Activated CD4-positive, alpha-beta memory T cell treated with anti-CD3 and anti-CD28 coated beads, Interleukin-2, amount 10 ng/mL, durations not matched to agents 7 days and 5 days (primary cell): ENCODE measurements at regions not wholly inside any gene's neighbourhood (a gene's known extent, or its start where the extent isn't known, plus 50 kb on each side); places are given as distances from the start of the nearest gene placed in this dataset.

Experiments
- CTCF ChIA-PET: fragments of 350-600 bp; sonication (Branson Sonifier 250); formaldehyde crosslinking; loops from one replicate; lab custom pipeline; 2021; ENCODE audit warnings: antibody characterized with exemption, inconsistent platforms; lab: Charles Lee
- POLR2A ChIA-PET: fragments of 350-600 bp; sonication (Branson Sonifier 250); formaldehyde crosslinking; loops from one replicate; lab custom pipeline; 2021; ENCODE audit warnings: antibody characterized with exemption; lab: Charles Lee
- DNase-seq: peaks from one replicate; pipeline ENCODE4 v3.0.0-alpha.2; 2020
- H3K27ac Mint-ChIP-seq: one replicate; pipeline ENCODE4 v1.8.0; 2021; ENCODE audit warnings: mild to moderate bottlenecking, mixed read lengths
- H3K27me3 Mint-ChIP-seq: one replicate; pipeline ENCODE4 v1.8.0; 2021; ENCODE audit warnings: mixed read lengths
- H3K36me3 Mint-ChIP-seq: one replicate; pipeline ENCODE4 v1.8.0; 2021; ENCODE audit warnings: low read depth, mixed read lengths
- H3K4me1 Mint-ChIP-seq: one replicate; pipeline ENCODE4 v1.8.0; 2021; ENCODE audit warnings: mixed read lengths
- H3K4me3 Mint-ChIP-seq: one replicate; pipeline ENCODE4 v1.8.0; 2021; ENCODE audit warnings: mild to moderate bottlenecking, mixed read lengths
- H3K9me3 Mint-ChIP-seq: one replicate; pipeline ENCODE4 v1.8.0; 2021; ENCODE audit warnings: mixed read lengths

GRCh38 chr12:41799671-41800070, 345.0 kb downstream of the GXYLT1 start:
- H3K4me3 Mint-ChIP-seq = no peak overlapping the region
- H3K36me3 Mint-ChIP-seq = no peaks in the 10 kb centered on the region
- H3K9me3 Mint-ChIP-seq = no peaks in the 10 kb centered on the region
- ChIA-PET POLR2A (no interaction called here), CTCF (no interaction called here)
- no peak for DNase-seq
- no peaks in the 10 kb centered on the region for H3K4me1 Mint-ChIP-seq
- no peak overlapping the region for H3K27ac Mint-ChIP-seq
- no peaks in the 10 kb centered on the region for H3K27me3 Mint-ChIP-seq

- DNase-seq = no peak
- H3K36me3 Mint-ChIP-seq = no peaks in the 10 kb centered on the region
- no peaks in the 10 kb centered on the region for H3K4me1 Mint-ChIP-seq
- no peaks in the 10 kb centered on the region for H3K27me3 Mint-ChIP-seq
- ChIA-PET CTCF (no interaction called here), POLR2A (no interaction called here)
- H3K4me3 Mint-ChIP-seq = no peak overlapping the region
- H3K9me3 Mint-ChIP-seq = peaks cover 4% of the 10 kb centered on the region
- no peak overlapping the region for H3K27ac Mint-ChIP-seq
Observed at GRCh38 chr12:41795910-41796309, 348.8 kb downstream of the GXYLT1 start.

GRCh38 chr12:41795051-41795600, 349.5 kb downstream of the GXYLT1 start:
- ChIA-PET POLR2A (no interaction called here), CTCF (no interaction called here)
- Mint-ChIP-seq H3K27ac (no peak overlapping the region), H3K36me3 (no peaks in the 10 kb centered on the region), H3K9me3 (peaks cover 7% of the 10 kb centered on the region), H3K27me3 (no peaks in the 10 kb centered on the region), H3K4me3 (no peak overlapping the region), H3K4me1 (no peaks in the 10 kb centered on the region)
- no peak for DNase-seq

- Mint-ChIP-seq H3K27ac (no peak overlapping the region), H3K36me3 (no peaks in the 10 kb centered on the region), H3K4me3 (no peak overlapping the region), H3K4me1 (no peaks in the 10 kb centered on the region), H3K9me3 (peaks cover 7% of the 10 kb centered on the region), H3K27me3 (no peaks in the 10 kb centered on the region)
- DNase-seq = no peak
- ChIA-PET CTCF (no interaction called here), POLR2A (no interaction called here)
Observed at GRCh38 chr12:41794336-41794735, 350.3 kb downstream of the GXYLT1 start.

- ChIA-PET CTCF (no interaction called here), POLR2A (no interaction called here)
- H3K9me3 Mint-ChIP-seq = no peaks in the 10 kb centered on the region
- H3K4me1 Mint-ChIP-seq = no peaks in the 10 kb centered on the region
- no peak for DNase-seq
- H3K27ac Mint-ChIP-seq = no peak overlapping the region
- H3K36me3 Mint-ChIP-seq = no peaks in the 10 kb centered on the region
- H3K27me3 Mint-ChIP-seq = no peaks in the 10 kb centered on the region
- no peak overlapping the region for H3K4me3 Mint-ChIP-seq
Observed at GRCh38 chr12:41784957-41785356, 359.7 kb downstream of the GXYLT1 start.

GRCh38 chr12:41778934-41779333, 365.7 kb downstream of the GXYLT1 start:
- CTCF ChIA-PET = no interaction called here
- POLR2A ChIA-PET = no interaction called here
- H3K4me3 Mint-ChIP-seq = no peak overlapping the region

GRCh38 chr12:41777064-41777790, 367.4 kb downstream of the GXYLT1 start:
- Mint-ChIP-seq H3K4me1 (no peaks in the 10 kb centered on the region), H3K27me3 (no peaks in the 10 kb centered on the region), H3K27ac (no peak overlapping the region), H3K4me3 (no peak overlapping the region), H3K9me3 (no peaks in the 10 kb centered on the region), H3K36me3 (no peaks in the 10 kb centered on the region)
- ChIA-PET CTCF (no interaction called here), POLR2A (no interaction called here)
- no peak for DNase-seq

More at GRCh38 chr12:41778934-41779333, 365.7 kb downstream of the GXYLT1 start:
- no peaks in the 10 kb centered on the region for H3K36me3 Mint-ChIP-seq
- H3K9me3 Mint-ChIP-seq = no peaks in the 10 kb centered on the region
- no peaks in the 10 kb centered on the region for H3K27me3 Mint-ChIP-seq
- no peaks in the 10 kb centered on the region for H3K4me1 Mint-ChIP-seq
- H3K27ac Mint-ChIP-seq = no peak overlapping the region
- no peak for DNase-seq

- H3K27me3 Mint-ChIP-seq = no peaks in the 10 kb centered on the region
- CTCF ChIA-PET = no interaction called here
Observed at GRCh38 chr12:41772478-41772877, 372.2 kb downstream of the GXYLT1 start.

GRCh38 chr12:41769810-41770209, 374.9 kb downstream of the GXYLT1 start:
- Mint-ChIP-seq H3K9me3 (no peaks in the 10 kb centered on the region), H3K27me3 (no peaks in the 10 kb centered on the region), H3K36me3 (no peaks in the 10 kb centered on the region), H3K4me1 (peaks cover 2% of the 10 kb centered on the region), H3K4me3 (no peak overlapping the region), H3K27ac (no peak overlapping the region)
- no peak for DNase-seq
- CTCF ChIA-PET = no interaction called here
- POLR2A ChIA-PET = no interaction called here

More at GRCh38 chr12:41772478-41772877, 372.2 kb downstream of the GXYLT1 start:
- no peak overlapping the region for H3K4me3 Mint-ChIP-seq
- H3K9me3 Mint-ChIP-seq = no peaks in the 10 kb centered on the region
- DNase-seq = no peak
- peaks cover 2% of the 10 kb centered on the region for H3K4me1 Mint-ChIP-seq
- POLR2A ChIA-PET = no interaction called here
- no peak overlapping the region for H3K27ac Mint-ChIP-seq
- no peaks in the 10 kb centered on the region for H3K36me3 Mint-ChIP-seq

- Mint-ChIP-seq H3K27me3 (no peaks in the 10 kb centered on the region), H3K4me1 (peaks cover 2% of the 10 kb centered on the region), H3K4me3 (no peak overlapping the region), H3K36me3 (no peaks in the 10 kb centered on the region), H3K9me3 (no peaks in the 10 kb centered on the region), H3K27ac (no peak overlapping the region)
- POLR2A ChIA-PET = no interaction called here
- DNase-seq = no peak
- CTCF ChIA-PET = no interaction called here
Observed at GRCh38 chr12:41768456-41768855, 376.2 kb downstream of the GXYLT1 start.

- H3K4me1 Mint-ChIP-seq = no peaks in the 10 kb centered on the region
- no peaks in the 10 kb centered on the region for H3K36me3 Mint-ChIP-seq
- CTCF ChIA-PET = no interaction called here
Observed at GRCh38 chr12:41762691-41763090, 382.0 kb downstream of the GXYLT1 start.

GRCh38 chr12:41745593-41745992, 399.1 kb downstream of the GXYLT1 start:
- ChIA-PET POLR2A (no interaction called here), CTCF (no interaction called here)
- DNase-seq = no peak
- Mint-ChIP-seq H3K4me1 (no peaks in the 10 kb centered on the region), H3K27ac (no peak overlapping the region), H3K36me3 (no peaks in the 10 kb centered on the region), H3K27me3 (no peaks in the 10 kb centered on the region), H3K4me3 (no peak overlapping the region), H3K9me3 (no peaks in the 10 kb centered on the region)

More at GRCh38 chr12:41762691-41763090, 382.0 kb downstream of the GXYLT1 start:
- Mint-ChIP-seq H3K27ac (no peak overlapping the region), H3K9me3 (no peaks in the 10 kb centered on the region), H3K4me3 (no peak overlapping the region), H3K27me3 (no peaks in the 10 kb centered on the region)
- no peak for DNase-seq
- POLR2A ChIA-PET = no interaction called here

- no peaks in the 10 kb centered on the region for H3K36me3 Mint-ChIP-seq
- POLR2A ChIA-PET = no interaction called here
Observed at GRCh38 chr12:41743835-41744234, 400.8 kb downstream of the GXYLT1 start.

GRCh38 chr12:41739066-41739465, 405.6 kb downstream of the GXYLT1 start:
- ChIA-PET POLR2A (no interaction called here), CTCF (no interaction called here)
- no peak overlapping the region for H3K27ac Mint-ChIP-seq
- H3K27me3 Mint-ChIP-seq = no peaks in the 10 kb centered on the region
- DNase-seq = no peak
- H3K4me3 Mint-ChIP-seq = no peak overlapping the region
- H3K36me3 Mint-ChIP-seq = no peaks in the 10 kb centered on the region
- H3K9me3 Mint-ChIP-seq = no peaks in the 10 kb centered on the region
- H3K4me1 Mint-ChIP-seq = no peaks in the 10 kb centered on the region

More at GRCh38 chr12:41743835-41744234, 400.8 kb downstream of the GXYLT1 start:
- no peaks in the 10 kb centered on the region for H3K9me3 Mint-ChIP-seq
- no peak for DNase-seq
- H3K27ac Mint-ChIP-seq = no peak overlapping the region
- no peak overlapping the region for H3K4me3 Mint-ChIP-seq
- H3K4me1 Mint-ChIP-seq = no peaks in the 10 kb centered on the region
- no peaks in the 10 kb centered on the region for H3K27me3 Mint-ChIP-seq
- CTCF ChIA-PET = no interaction called here
